Astrocyte (in vitro differentiated cells and primary cell): ENCODE measurements at regions not wholly inside any gene's neighbourhood (a gene's known extent, or its start where the extent isn't known, plus 50 kb on each side); places are given as distances from the start of the nearest gene placed in this dataset.

Experiments
- DNase-seq: peaks from one replicate; pipeline ENCODE4 v3.0.0-alpha.2; 2010; ENCODE audit warnings: low read depth
- FAIRE-seq: peaks from 2 replicates; lab custom pipeline; 2011; peaks lifted over from hg19 to GRCh38; lab: Jason Lieb, UNC
- H2AFZ ChIP-seq: 2 replicates; pipeline ENCODE4 v1.6.0; 2012; ENCODE audit warnings: low read depth, low read length, inconsistent platforms
- H3K27ac ChIP-seq: 2 replicates; pipeline ENCODE4 v1.5.1; 2011; ENCODE audit warnings: low read depth, low read length, inconsistent platforms
- H3K27me3 ChIP-seq: 2 replicates; pipeline ENCODE4 v1.6.0; 2011; ENCODE audit warnings: low read length, inconsistent platforms; ENCODE audit not compliant: insufficient read depth
- H3K36me3 ChIP-seq: 2 replicates; pipeline ENCODE4 v1.5.1; 2011; ENCODE audit warnings: low read length, inconsistent platforms; ENCODE audit not compliant: insufficient read depth
- H3K4me1 ChIP-seq: 2 replicates; pipeline ENCODE4 v1.5.1; 2011; ENCODE audit warnings: low read length, inconsistent platforms; ENCODE audit not compliant: insufficient read depth
- H3K4me2 ChIP-seq: 2 replicates; pipeline ENCODE4 v1.6.0; 2012; ENCODE audit warnings: low read length, inconsistent platforms
- H3K4me3 ChIP-seq: 2 replicates; pipeline ENCODE4 v1.5.1; 2011; ENCODE audit warnings: low read depth, mild to moderate bottlenecking, low read length, inconsistent platforms; ENCODE audit not compliant: insufficient read depth
- H3K79me2 ChIP-seq: 2 replicates; pipeline ENCODE4 v1.6.0; 2012; ENCODE audit warnings: mild to moderate bottlenecking, low read length, inconsistent platforms; ENCODE audit not compliant: insufficient read depth
- H3K9ac ChIP-seq: 2 replicates; pipeline ENCODE4 v1.6.0; 2012; ENCODE audit warnings: mild to moderate bottlenecking, low read length, inconsistent platforms
- H3K9me3 ChIP-seq: 2 replicates; pipeline ENCODE4 v1.5.1; 2012; ENCODE audit warnings: low read depth, mild to moderate bottlenecking, low read length, inconsistent platforms; ENCODE audit not compliant: insufficient read depth
- H4K20me1 ChIP-seq: 2 replicates; pipeline ENCODE4 v1.6.0; 2012; ENCODE audit warnings: low read length, inconsistent platforms; ENCODE audit not compliant: insufficient read depth
- H3K27ac Mint-ChIP-seq: one replicate; pipeline ENCODE4 v1.8.0; 2021; ENCODE audit warnings: mild to moderate bottlenecking, mixed read lengths; ENCODE audit not compliant: unreplicated experiment
- H3K27me3 Mint-ChIP-seq: one replicate; pipeline ENCODE4 v1.8.0; 2021; ENCODE audit warnings: low read depth, mixed read lengths; ENCODE audit not compliant: unreplicated experiment
- H3K36me3 Mint-ChIP-seq: one replicate; pipeline ENCODE4 v1.8.0; 2021; ENCODE audit warnings: low read depth, mixed read lengths; ENCODE audit not compliant: unreplicated experiment
- H3K4me1 Mint-ChIP-seq: one replicate; pipeline ENCODE4 v1.8.0; 2021; ENCODE audit warnings: low read depth, mixed read lengths; ENCODE audit not compliant: unreplicated experiment
- H3K4me3 Mint-ChIP-seq: one replicate; pipeline ENCODE4 v1.8.0; 2021; ENCODE audit warnings: mild to moderate bottlenecking, moderate library complexity, mixed read lengths; ENCODE audit not compliant: unreplicated experiment
- H3K9me3 Mint-ChIP-seq: one replicate; pipeline ENCODE4 v1.8.0; 2021; ENCODE audit warnings: mild to moderate bottlenecking, mixed read lengths; ENCODE audit not compliant: unreplicated experiment
- CTCF ChIP-seq: IDR thresholded peaks from 2 replicates; pipeline ENCODE4 v1.5.1; 2011; ENCODE audit warnings: low read depth, mild to moderate bottlenecking, inconsistent platforms, low read length, moderate library complexity; ENCODE audit not compliant: insufficient read depth
- EZH2 ChIP-seq: IDR thresholded peaks from 2 replicates; pipeline ENCODE4 v1.6.1; 2012; ENCODE audit warnings: mild to moderate bottlenecking, low read length, inconsistent platforms; ENCODE audit not compliant: insufficient read depth

- no peaks in the 10 kb centered on the region for H3K36me3 ChIP-seq
- no peaks in the 10 kb centered on the region for H4K20me1 ChIP-seq
- Mint-ChIP-seq H3K36me3 (no peaks in the 10 kb centered on the region), H3K4me1 (peaks cover 26% of the 10 kb centered on the region), H3K27me3 (no peaks in the 10 kb centered on the region), H3K27ac (peak overlapping the region; percentile 80), H3K9me3 (peaks cover 2% of the 10 kb centered on the region), H3K4me3 (no peak overlapping the region)
- DNase-seq = no peak
- H2AFZ ChIP-seq = peak overlapping the region; percentile 36
- H3K4me3 ChIP-seq = no peak overlapping the region
- no peaks in the 10 kb centered on the region for H3K79me2 ChIP-seq
- H3K27me3 ChIP-seq = no peaks in the 10 kb centered on the region
- H3K4me1 ChIP-seq = peaks cover 16% of the 10 kb centered on the region
- H3K9me3 ChIP-seq = no peaks in the 10 kb centered on the region
- H3K4me2 ChIP-seq = no peak overlapping the region
- H3K9ac ChIP-seq = no peak overlapping the region
- peak overlapping the region; percentile 92 for H3K27ac ChIP-seq
- no peak for FAIRE-seq
- TF ChIP-seq EZH2 (no peak), CTCF (no peak)
These were observed 716.0 kb downstream of the XPNPEP1 start for GRCh38 chr10:109207361-109207760.

GRCh38 chr10:109205929-109206585 lies 717.3 kb downstream of the XPNPEP1 start:
- H4K20me1 ChIP-seq = no peaks in the 10 kb centered on the region
- Mint-ChIP-seq H3K36me3 (no peaks in the 10 kb centered on the region), H3K9me3 (peaks cover 2% of the 10 kb centered on the region), H3K27me3 (no peaks in the 10 kb centered on the region), H3K4me1 (peaks cover 26% of the 10 kb centered on the region), H3K4me3 (no peak overlapping the region), H3K27ac (peak overlapping the region; percentile 80)
- TF ChIP-seq CTCF (no peak), EZH2 (no peak)
- no peak overlapping the region for H2AFZ ChIP-seq
- H3K79me2 ChIP-seq = no peaks in the 10 kb centered on the region
- H3K36me3 ChIP-seq = no peaks in the 10 kb centered on the region
- no peaks in the 10 kb centered on the region for H3K27me3 ChIP-seq
- DNase-seq = peak; percentile 97
- H3K4me1 ChIP-seq = peaks cover 16% of the 10 kb centered on the region
- H3K9ac ChIP-seq = peak overlapping the region; percentile 66
- H3K9me3 ChIP-seq = no peaks in the 10 kb centered on the region
- peak overlapping the region; percentile 92 for H3K27ac ChIP-seq
- H3K4me2 ChIP-seq = peak overlapping the region; percentile 38
- no peak overlapping the region for H3K4me3 ChIP-seq
- peak; percentile 94 for FAIRE-seq
